HepG2 (cell line): ENCODE measurements at regions not wholly inside any gene's neighbourhood (a gene's known extent, or its start where the extent isn't known, plus 50 kb on each side); places are given as distances from the start of the nearest gene placed in this dataset.

Experiments used
- EZH2 ChIP-seq: conservative IDR thresholded peaks from 2 replicates; pipeline ENCODE4 v1.6.1; 2012; ENCODE audit warnings: mild to moderate bottlenecking, low read depth, low read length, moderate library complexity
- HDAC6 ChIP-seq: fragments of 200-600 bp; sonication (generic); IDR thresholded peaks from 2 replicates; pipeline ENCODE4 v1.7.0; 2017; ENCODE audit warnings: mild to moderate bottlenecking, antibody characterized with exemption, low read length, low read depth
- MTA3 ChIP-seq: sonication (generic); formaldehyde crosslinking; IDR thresholded peaks from 2 replicates; pipeline ENCODE4 v1.4.0; 2020; ENCODE audit warnings: missing genetic modification reagents
- POLR2A ChIP-seq, 2 experiments: IDR thresholded peaks; 2 replicates each; pipeline ENCODE4 v1.6.1; 2011; ENCODE audit warnings: low read depth in 2 of 2, low read length in 2 of 2, mild to moderate bottlenecking in 1 of 2, moderate library complexity in 1 of 2; ENCODE audit not compliant: insufficient read depth in 1 of 2
- ZNF367 ChIP-seq: sonication (generic); formaldehyde crosslinking; IDR thresholded peaks from 2 replicates; pipeline ENCODE4 v1.4.0; 2020; ENCODE audit warnings: missing genetic modification reagents, borderline replicate concordance
- ZSCAN30 ChIP-seq: sonication (generic); formaldehyde crosslinking; IDR thresholded peaks from 2 replicates; pipeline ENCODE4 v1.5.0; 2020; ENCODE audit warnings: mild to moderate bottlenecking, missing genetic modification reagents
- TF ChIP-seq, protein P1 (sequence below): sonication (generic); formaldehyde crosslinking; IDR thresholded peaks from 2 replicates; pipeline ENCODE4 v1.5.0; 2020; ENCODE audit warnings: mild to moderate bottlenecking, missing genetic modification reagents, moderate library complexity
- TF ChIP-seq, protein P2 (sequence below): sonication (generic); formaldehyde crosslinking; IDR thresholded peaks from 2 replicates; pipeline ENCODE4 v1.8.1; 2022; ENCODE audit warnings: mild to moderate bottlenecking, missing genetic modification reagents
- TF ChIP-seq, protein P3 (sequence below): sonication (generic); formaldehyde crosslinking; IDR thresholded peaks from 2 replicates; pipeline ENCODE4 v1.8.1; 2023; ENCODE audit warnings: mild to moderate bottlenecking, inconsistent platforms, moderate library complexity, missing genetic modification reagents, borderline replicate concordance
- TF ChIP-seq, protein P4 (sequence below): sonication (generic); formaldehyde crosslinking; IDR thresholded peaks from 2 replicates; pipeline ENCODE4 v1.4.0; 2020; ENCODE audit warnings: missing genetic modification reagents, low read depth, mild to moderate bottlenecking, borderline replicate concordance
- TF ChIP-seq, protein P5 (sequence below): sonication (generic); formaldehyde crosslinking; IDR thresholded peaks from 2 replicates; pipeline ENCODE4 v1.5.1; 2020; ENCODE audit warnings: mild to moderate bottlenecking, missing genetic modification reagents

DNA sequence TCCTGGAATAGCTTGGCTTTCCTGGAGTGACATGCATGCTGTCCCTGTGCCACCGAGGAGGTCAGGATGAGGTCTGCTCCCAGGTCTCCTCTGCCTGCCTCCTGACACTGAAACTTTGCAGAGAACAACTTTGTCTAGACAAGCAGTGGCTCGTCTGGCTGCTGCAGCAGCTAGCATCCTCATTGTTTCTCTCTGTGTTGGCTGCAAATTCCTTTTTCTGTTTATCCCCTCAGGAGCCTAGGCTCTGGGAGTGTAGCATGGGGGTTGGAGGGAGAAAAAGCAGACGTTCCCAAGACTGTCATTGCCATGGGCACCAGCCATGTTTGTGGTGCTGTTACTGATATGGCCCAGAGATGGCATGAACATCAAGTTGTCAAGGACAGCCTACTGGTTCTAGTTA is 208.7 kb upstream of the LRIG1 start:
- TF ChIP-seq EZH2 (no peak), HDAC6 (no peak), POLR2A (IDR thresholded peaks at IDR 0.05; ENCODE audit: insufficient read depth in 1 of 2, low read depth in 2 of 2, low read length in 2 of 2) (no peak), ZNF367 (CRISPR knock-in tag) (no peak), ZSCAN30 (CRISPR knock-in tag) (no peak), MTA3 (no peak)
- TF ChIP-seq, protein P1, sequence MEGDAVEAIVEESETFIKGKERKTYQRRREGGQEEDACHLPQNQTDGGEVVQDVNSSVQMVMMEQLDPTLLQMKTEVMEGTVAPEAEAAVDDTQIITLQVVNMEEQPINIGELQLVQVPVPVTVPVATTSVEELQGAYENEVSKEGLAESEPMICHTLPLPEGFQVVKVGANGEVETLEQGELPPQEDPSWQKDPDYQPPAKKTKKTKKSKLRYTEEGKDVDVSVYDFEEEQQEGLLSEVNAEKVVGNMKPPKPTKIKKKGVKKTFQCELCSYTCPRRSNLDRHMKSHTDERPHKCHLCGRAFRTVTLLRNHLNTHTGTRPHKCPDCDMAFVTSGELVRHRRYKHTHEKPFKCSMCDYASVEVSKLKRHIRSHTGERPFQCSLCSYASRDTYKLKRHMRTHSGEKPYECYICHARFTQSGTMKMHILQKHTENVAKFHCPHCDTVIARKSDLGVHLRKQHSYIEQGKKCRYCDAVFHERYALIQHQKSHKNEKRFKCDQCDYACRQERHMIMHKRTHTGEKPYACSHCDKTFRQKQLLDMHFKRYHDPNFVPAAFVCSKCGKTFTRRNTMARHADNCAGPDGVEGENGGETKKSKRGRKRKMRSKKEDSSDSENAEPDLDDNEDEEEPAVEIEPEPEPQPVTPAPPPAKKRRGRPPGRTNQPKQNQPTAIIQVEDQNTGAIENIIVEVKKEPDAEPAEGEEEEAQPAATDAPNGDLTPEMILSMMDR (CRISPR knock-in tag): no peak
- TF ChIP-seq, protein P2, sequence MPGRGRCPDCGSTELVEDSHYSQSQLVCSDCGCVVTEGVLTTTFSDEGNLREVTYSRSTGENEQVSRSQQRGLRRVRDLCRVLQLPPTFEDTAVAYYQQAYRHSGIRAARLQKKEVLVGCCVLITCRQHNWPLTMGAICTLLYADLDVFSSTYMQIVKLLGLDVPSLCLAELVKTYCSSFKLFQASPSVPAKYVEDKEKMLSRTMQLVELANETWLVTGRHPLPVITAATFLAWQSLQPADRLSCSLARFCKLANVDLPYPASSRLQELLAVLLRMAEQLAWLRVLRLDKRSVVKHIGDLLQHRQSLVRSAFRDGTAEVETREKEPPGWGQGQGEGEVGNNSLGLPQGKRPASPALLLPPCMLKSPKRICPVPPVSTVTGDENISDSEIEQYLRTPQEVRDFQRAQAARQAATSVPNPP (CRISPR knock-in tag): no peak
- TF ChIP-seq, protein P3, sequence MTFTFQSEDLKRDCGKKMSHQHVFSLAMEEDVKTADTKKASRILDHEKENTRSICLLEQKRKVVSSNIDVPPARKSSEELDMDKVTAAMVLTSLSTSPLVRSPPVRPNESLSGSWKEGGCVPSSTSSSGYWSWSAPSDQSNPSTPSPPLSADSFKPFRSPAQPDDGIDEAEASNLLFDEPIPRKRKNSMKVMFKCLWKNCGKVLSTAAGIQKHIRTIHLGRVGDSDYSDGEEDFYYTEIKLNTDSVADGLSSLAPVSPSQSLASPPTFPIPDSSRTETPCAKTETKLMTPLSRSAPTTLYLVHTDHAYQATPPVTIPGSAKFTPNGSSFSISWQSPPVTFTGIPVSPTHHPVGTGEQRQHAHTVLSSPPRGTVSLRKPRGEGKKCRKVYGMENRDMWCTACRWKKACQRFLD: no peak
- TF ChIP-seq, protein P4, sequence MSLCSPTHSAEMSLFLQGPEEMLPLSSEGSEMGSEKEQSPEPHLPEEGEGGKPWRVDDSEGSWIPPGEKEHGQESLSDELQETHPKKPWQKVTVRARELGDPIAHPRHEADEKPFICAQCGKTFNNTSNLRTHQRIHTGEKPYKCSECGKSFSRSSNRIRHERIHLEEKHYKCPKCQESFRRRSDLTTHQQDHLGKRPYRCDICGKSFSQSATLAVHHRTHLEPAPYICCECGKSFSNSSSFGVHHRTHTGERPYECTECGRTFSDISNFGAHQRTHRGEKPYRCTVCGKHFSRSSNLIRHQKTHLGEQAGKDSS (CRISPR knock-in tag): no peak
- TF ChIP-seq, protein P5, sequence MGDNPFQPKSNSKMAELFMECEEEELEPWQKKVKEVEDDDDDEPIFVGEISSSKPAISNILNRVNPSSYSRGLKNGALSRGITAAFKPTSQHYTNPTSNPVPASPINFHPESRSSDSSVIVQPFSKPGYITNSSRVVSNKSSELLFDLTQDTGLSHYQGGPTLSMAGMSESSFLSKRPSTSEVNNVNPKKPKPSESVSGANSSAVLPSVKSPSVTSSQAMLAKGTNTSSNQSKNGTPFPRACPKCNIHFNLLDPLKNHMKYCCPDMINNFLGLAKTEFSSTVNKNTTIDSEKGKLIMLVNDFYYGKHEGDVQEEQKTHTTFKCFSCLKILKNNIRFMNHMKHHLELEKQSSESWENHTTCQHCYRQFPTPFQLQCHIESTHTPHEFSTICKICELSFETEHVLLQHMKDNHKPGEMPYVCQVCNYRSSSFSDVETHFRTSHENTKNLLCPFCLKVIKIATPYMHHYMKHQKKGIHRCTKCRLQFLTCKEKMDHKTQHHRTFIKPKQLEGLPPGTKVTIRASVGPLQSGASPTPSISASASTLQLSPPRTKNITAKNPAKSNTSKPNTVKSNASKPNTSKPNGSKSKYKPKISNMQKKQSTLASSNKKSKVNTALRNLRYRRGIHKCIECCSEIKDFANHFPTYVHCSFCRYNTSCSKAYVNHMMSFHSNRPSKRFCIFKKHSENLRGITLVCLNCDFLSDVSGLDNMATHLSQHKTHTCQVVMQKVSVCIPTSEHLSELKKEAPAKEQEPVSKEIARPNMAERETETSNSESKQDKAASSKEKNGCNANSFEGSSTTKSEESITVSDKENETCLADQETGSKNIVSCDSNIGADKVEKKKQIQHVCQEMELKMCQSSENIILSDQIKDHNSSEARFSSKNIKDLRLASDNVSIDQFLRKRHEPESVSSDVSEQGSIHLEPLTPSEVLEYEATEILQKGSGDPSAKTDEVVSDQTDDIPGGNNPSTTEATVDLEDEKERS: no peak
